NCI-H1694 (cell line): ENCODE measurements at regions not wholly inside any gene's neighbourhood (a gene's known extent, or its start where the extent isn't known, plus 50 kb on each side); places are given as distances from the start of the nearest gene placed in this dataset.
"Not testable (repeated sequence)": the region's sequence is repeated elsewhere in the genome, so short reads cannot be mapped to it uniquely, and the experiment has no call there.

ENCODE experiments used
- DNase-seq: peaks from one replicate; lab custom pipeline; 2025; lab: John Stamatoyannopoulos, UW

DNA sequence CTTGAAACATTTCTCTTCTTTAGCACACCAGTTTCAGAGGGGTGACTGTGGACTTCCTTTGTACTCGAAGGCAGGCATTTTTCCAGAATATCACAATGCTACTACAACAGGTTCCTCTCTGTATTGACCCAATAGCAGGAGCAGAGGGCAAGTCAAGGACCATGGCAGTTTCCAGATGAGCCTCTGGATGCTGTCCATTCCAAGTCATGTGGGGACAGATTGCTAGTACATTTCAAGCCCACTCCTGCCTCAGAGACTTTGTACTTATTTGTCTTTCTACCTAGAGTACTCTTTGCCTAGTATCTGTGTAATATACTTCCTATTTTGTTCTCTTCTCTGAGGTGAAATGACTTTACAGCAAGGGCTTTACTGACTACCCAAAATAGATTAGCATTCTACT, 373.9 kb downstream of the PIK3C3 start:
- no peak for DNase-seq

DNA sequence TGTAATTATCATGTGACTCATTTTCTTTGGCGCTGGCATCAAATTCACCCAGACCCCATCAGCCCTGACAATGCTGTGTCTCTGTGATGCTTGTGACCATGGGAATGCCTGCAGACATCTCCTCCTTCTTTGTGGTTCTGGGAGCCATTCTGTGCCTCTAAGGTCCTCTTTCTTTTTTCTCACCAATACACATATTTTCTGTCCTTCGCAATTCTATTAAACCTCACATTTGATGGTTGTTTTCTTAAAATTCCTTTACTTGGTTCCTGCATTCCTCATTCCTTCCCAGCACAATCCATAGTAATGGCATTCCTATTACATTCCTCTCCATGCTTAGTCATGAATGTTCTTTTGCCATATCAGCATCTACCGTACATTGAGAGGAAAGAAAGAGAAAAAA, 375.3 kb downstream of the PIK3C3 start:
- no peak for DNase-seq

DNA sequence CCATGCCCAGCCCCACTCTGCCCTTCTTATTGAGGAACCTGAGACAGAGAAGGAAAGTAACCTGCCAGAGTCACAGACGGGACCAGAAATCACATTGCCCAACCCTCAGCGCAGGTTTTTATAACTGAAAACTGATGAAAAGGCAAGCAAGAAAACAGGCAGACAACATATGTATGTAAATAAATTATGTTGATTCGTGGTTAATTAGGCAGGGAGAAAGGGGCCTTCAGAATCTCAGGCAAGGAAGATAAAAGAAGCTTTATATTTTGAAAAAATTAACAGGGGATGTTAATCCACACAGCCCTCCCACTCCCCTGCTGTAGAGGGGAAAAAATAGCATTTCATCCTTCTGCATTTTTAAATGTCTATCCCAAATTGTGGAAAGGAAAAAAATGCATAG, 378.5 kb downstream of the PIK3C3 start:
- DNase-seq = no peak

DNA sequence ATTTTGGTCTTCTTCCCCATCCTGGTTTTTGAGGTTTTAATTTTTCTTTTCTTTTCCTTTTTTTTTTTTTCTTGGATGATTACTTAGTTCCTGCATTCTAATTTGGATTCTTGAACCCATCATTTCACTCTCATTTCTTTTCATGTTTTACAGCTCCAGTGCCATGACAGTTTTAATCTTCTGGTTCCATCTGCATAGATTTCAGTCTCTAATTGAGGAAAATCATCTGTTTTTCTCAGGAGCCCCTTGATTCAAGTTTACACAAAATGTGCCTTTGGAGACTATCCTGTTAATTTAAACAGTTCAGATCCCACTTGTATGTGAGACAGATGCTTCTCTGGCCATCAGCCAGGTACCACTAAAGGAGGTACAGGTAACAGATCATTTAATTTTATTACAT, 379.9 kb downstream of the PIK3C3 start:
- no peak for DNase-seq

DNA sequence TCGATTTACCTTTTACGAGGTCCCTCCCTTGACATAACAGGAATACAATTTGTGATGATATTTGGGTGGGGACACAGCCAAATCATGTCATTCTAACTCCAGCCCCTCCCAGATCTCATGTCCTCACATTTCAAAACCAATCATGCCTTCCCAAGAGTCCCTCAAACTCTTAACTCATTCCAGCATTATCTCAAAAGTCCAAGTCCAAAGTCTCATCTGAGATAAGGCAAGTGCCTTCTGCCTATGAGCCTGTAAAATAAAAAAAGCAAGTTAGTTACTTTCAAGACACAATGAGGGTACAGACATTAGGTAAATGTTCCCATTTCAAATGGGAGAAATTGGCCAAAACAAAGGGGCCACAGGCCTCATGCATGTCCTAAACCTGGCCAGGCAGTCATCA, 381.1 kb downstream of the PIK3C3 start:
- DNase-seq = no peak

DNA sequence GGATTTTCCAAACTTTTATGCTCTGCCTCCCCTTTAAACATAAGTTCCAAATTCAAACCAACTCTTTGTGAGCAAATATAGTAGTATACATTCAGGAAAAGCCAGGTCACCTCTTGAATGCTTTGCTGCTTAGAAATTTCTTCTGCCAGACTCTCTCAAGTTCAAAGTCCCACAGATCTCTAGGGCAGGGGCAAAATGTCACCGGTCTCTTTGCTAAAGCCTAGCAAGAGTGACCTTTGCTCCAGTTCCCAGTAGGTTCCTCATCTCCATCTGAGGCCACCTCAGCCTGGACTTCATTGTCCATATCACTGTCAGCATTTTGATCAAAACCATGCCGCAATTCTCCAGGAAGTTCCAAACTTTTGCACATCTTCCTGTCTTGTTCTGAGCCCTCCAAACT, 382.3 kb downstream of the PIK3C3 start:
- DNase-seq = not testable (repeated sequence)

DNA sequence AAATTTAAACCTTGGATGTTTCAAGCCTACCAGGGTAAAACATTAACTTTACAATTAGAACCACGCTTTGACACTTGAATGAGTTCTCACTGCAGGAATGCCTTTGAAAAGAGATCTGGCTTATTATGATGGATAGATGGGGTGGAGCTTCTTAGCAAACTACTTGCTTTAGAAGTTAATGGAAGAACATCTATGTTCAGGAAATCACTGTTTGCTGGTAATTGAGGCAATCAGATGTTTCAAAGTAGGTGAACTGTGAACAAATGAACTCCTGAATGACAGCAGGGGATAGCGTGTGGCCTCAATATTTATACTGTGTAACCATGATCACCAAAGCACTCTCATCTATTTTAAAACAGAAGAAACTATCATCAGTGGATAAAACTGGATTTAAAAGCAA, 383.6 kb downstream of the PIK3C3 start:
- no peak for DNase-seq

DNA sequence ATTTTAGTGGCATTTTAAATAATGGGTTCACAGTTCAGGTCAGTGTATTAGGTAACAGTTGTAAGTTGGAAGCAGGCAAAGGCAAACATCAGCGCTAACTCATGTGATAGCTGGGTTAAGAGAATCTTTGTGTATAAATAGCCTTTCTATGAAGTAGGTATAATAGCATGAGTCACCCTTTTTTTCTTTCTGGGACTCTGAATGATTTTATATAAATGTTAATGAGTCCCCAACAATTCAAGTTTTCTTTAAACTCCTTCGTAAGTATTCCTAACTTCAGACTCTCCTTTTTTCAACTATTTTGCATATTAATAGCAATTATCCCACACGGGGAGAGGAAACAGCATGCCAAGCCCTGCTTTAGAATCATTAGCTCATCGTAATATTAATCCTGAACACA, 384.3 kb downstream of the PIK3C3 start:
- no peak for DNase-seq

DNA sequence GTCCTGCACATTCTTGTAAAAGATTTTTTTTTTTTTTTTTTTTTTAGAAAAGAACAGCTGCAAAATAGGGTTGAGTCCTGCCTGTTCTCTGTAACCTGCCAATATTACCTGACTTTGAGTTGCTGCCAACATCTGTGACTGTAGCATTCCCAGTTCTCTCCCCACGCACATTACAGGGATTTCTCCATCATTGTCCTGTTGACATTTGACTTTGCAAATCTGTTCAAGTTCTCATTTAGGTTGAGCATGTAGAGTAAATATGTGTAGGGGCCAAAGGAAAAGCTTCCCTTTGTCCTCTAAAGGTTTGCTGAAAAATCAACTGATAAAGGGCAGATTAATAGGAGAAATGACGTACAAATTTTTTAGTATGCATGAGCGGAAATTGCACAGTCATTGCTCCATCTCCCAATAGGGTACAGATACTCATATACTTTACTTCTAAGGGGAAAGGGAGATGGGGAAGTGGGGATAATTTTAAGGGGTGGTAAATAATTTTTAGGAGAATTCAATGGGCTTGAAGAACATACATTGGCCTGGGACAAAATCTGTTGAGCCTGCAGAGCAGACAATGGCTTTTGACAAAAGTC, 385.5 kb downstream of the PIK3C3 start:
- no peak for DNase-seq

DNA sequence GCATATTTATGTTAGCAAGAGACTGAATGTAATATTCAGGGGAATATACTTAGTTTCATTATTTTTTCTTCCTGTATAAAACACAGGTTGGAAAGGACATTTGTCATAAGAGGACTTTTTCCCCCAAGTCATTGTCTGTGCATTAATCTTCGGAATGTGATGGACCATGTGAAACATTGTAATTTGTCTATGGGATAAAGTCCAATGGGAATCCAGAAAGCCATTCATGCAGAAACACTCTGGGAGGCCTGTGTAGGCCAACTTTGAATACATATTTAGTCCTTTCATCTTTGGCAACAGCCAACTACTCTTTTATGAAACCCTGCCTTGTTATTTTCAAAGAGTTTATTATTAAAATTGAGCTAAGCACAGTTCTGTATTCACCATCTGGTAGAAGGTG, 386.4 kb downstream of the PIK3C3 start:
- DNase-seq = no peak

DNA sequence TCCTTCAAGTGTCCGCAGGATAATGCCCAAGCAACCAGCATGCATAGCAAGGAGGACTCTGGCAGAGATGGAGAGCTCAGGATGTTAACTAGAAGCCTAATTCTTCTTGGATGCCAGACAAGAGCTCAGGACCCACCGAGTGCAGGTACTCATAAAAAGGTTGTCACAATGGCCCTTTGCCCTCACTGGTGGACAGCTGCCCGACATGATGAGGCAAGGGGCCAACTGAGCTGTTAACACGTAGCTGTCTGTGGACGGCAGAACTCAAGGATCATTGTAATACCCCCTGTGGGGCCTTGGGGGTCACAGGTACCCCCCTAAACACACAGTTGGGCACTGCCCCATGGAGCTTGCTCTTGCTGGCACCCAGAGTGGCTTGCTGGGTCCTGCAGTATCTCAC, 393.7 kb downstream of the PIK3C3 start:
- no peak for DNase-seq

DNA sequence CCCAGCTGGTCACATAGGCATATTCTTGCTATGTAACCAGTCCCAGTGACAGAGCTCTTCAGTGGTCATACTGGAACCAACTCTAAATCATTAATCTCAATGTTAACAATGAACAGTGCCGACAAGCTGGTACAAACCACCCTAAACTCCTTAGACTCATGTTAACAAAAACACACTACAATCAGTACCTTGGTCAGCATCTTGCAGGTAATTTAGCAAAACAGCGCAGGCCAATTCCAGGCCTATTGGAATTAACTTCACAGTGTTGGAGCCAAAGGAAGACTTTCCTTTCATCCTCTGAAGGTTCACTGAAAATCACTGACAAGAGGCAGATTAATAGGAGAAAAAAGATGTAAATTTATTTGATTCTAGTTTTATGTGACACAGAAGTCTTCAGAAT, 396.4 kb downstream of the PIK3C3 start:
- DNase-seq = no peak

DNA sequence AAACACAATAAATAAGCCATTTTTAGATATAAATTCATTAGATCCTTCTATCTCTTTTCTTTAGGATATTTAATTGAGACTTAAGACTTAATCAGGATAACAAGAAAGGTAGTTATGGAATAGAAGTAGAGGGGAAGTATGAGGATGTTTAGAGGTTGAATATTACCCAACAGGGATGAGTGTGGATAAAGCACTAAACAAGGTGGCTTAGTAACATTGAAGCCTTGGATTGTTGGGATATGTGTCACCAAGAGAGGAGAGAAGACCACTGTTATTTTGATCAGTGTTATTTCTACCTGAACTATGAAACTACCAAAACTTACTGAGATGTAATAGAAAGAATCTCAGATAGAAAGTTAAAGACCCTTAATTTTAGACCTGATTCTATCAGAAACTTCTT, 405.7 kb downstream of the PIK3C3 start:
- DNase-seq = no peak

DNA sequence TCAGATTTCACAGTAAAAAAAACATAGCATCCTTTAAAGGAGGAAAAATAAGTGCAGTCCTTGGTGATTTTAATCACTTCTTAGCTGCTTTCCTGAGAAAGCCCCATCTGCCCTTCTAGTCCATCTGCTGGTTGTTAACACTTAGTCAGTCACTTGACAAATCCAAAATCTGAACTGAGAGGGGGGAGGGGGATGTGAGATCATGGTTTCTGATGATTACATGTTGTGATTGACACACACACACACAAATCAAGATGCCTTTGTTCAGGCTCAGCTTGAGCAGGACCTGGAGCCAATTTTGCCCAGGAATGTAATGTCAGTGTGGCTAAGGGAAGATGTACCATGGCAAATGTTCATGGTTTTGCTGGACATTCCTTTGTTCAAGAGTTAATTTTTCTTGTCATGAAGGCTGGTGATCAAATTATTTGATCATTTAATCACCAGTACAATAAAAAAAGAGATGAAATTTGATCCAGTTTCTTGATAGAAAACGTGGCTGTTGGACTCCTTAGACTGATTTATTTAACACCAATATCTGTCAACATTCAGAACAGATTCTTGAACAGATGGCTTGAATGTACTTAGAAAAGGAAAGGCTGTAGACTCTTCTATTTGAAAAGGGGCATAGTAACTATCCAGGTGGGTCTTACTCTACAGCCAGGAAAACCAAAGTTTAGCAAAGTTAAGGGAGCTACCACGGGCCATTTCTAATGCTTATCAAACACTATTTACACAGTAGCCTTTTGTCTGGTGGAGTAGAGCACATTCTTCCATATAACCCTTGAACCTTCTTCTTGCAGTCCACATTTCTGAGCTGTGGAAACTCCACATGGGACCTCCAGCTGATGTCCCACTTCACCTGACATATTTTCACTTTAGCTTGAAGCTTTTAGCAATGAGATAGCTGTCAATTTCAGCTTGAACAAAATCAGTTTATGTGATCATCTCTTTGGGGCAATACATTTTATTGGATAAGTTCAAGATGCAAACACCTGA, 408.7 kb downstream of the PIK3C3 start:
- no peak for DNase-seq

DNA sequence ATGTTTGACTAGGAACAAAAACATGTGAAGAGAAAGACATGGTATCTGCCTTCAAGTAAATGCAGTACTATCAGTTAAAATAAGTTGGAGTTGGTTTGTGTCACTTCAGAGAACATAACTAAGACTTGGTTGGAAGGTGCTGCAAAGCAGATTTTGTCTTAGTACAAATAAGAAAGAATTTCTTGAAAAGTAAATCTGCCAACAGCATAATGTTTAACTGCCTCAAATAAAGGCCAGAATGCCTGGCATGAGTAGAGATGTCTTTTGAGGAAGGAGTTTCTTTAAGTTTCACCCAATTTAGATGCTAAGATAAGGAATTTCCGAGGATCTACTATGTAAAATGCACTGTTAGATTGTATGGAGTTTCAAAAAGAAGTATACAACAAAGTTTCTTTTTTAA, 409.7 kb downstream of the PIK3C3 start:
- DNase-seq = no peak

DNA sequence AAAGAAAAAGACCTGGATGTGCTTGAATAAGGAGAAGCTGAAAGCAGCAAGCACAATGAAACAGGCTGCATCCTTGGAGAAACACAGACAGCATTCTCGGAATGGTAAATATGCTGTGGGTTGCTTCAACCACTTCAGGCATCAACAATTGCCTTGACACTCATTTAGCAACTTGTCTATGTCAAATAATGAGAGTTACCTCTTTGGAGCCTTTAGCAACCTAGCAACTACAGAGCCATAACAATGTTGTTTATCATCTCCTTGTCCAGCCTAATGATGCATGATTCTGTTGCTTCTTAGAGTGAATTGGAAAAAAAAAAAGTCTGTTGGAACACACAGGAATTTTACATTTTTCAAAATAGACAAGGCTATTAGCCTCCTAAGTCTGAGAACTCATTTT, 410.6 kb downstream of the PIK3C3 start:
- no peak for DNase-seq

DNA sequence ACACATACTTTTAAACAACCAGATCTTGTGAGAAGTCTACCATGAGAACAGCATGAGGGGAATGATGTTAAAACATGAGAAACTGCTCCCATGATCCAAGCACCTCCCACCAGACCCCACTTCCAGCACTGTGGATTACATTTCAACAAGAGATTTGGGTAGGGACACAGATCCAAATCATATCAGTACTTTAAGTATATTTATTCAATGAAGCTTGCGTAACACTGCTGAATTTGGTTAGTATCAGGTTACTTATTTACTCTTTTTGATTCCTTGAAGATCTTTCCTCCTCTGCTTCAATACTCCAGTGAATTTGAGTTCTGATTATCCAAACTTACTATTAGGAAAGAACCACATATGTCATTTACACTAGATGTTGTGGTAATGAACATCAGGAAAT, 418.6 kb downstream of the PIK3C3 start:
- no peak for DNase-seq

DNA sequence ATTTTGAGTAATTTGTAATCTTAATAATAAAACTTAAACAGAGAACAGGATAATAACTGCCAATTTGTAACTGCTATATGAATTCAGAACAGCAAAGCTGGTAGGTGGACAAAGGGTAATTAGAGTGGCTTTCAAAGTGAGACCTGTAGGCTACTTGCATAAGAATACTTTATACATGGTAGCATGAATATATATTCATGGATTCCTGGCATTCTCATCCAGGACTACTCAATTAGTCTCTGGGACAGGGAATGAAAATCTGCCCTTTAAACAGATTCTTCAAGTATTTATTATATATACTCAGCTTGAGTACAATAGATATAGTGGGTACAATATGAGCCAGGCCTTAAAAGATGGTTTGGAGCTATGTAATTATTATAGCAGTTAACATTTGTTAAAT, 419.9 kb downstream of the PIK3C3 start:
- DNase-seq = no peak

DNA sequence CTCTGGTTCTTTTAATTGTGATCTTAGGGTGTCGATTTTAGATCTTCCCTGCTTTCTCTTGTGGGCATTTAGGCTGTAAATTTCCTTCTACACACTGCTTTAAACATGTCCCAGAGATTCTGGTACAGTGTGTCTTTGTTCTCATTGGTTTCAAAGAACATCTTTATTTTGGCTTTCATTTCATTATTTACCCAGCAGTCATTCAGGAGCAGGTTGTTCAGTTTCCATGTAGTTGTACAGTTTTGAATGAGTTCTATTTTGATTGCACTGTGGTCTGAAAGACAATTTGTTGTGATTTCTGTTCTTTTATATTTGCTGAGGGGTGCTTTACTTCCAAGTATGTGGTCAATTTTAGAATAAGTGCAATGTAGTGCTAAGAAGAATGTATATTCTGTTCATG, 423.8 kb downstream of the PIK3C3 start:
- not testable (repeated sequence) for DNase-seq

DNA sequence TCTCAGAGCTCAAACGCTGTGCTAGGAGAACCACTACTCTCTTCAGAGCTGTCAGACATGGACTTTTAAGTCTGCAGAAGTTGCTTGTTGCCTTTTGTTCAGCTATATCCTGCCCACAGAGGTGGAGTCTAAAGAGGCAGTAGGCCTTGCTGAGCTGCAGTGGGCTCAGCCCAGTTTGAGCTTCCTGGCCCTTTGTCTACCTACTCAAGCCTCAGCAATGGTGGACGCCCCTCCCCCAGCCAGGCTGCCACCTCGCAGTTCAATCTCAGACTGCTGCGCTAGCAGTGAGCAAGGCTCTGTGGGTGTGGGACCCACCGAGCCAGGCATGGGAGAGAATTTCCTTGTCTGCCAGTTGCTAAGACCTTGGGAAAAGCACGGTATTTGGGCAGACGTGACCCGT, 426.2 kb downstream of the PIK3C3 start:
- not testable (repeated sequence) for DNase-seq

DNA sequence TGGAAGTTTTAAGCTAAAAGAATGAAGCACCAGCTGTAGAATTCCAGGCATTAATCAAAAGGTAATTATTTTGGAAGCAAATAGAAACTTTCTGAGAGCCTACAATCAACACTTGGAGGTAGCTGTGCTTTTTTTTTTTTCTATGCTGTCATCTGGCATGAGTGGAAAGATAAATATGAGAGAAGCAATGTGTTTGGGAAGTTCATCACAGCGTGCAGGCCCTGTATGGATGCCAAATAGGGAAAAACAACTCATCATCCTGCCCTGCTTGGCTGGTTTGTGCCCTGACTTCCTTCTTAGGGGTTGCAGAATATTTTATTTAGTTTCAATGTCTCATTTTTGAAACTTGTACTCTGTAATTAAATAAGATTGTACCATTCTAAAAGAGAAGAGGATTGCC, 437.4 kb downstream of the PIK3C3 start:
- peak; percentile 24 for DNase-seq

DNA sequence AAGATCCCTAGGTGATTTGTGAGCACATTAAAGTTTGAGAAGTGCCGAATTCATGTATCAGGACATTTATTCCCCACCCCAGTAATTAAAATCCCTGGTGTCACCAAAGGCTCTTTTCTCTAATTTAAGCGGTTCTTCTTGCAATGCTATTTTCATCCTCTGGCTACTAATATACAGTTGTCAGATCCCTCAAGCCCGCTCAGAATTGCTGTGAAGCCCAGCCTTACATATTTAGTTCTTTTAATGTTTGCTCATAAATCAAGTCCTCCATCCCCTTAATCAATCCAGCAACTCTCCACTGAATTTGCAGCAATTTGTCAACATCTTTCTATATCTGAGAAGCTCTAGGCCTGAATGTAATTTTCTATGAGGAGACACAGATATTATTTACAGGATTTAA, 437.9 kb downstream of the PIK3C3 start:
- no peak for DNase-seq

DNA sequence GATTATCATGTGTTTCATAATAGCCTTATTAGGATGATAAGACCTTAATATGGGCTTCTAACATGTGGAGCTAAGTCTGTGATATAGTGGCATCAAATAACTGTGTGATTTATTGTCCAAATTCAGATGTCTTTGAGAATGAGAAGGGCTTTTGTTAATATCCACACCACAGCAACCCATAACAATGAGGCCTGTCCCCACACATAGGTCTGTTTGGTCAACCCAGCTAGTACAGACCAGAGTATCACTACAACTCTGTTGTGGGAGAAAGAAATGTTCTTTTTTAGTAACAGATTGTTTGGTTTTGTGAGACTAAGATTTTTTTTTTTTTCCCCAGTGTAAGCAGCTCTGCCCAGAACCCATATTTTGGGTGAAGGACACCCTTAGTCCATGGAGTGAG, 439.2 kb downstream of the PIK3C3 start:
- DNase-seq = no peak
